ENCODE measurements at regions not wholly inside any gene's neighbourhood (a gene's known extent, or its start where the extent isn't known, plus 50 kb on each side); places are given as distances from the start of the nearest gene placed in this dataset.

GRCh38 chr16:13791095-13791494 lies 128.9 kb upstream of the ERCC4 start:
- H3K4me1 ChIP-seq (ENCODE audit: control insufficient read depth in 1 of 2, insufficient read depth in 2 of 2, low read depth in 1 of 2, low read length in 1 of 2), result no peaks in the 10 kb centered on the region
- no peak overlapping the region for H2AFZ ChIP-seq (ENCODE audit: low read depth)
- WGBS (ENCODE audit: low lambda C conversion rate), result 5% methylated on average over 4 of the region's 4 CpGs
- no peaks in the 10 kb centered on the region; the same call in 1 of the 2 replicates for H3K27me3 ChIP-seq (ENCODE audit: insufficient read depth)
- H3K27ac ChIP-seq (ENCODE audit: low read depth in 2 of 2, low read length in 1 of 2), result no peak overlapping the region
- H3K9me3 ChIP-seq, result no peaks in the 10 kb centered on the region
- TF ChIP-seq ELF1 (IDR thresholded peaks at IDR 0.05) (no peak), YY1 (IDR thresholded peaks at IDR 0.05; ENCODE audit: low read depth) (no peak), EP300 (IDR thresholded peaks at IDR 0.05; ENCODE audit: borderline replicate concordance in 1 of 2, low read depth in 1 of 2, low read length in 1 of 2) (no peak)
- no peaks in the 10 kb centered on the region for H3K9me2 ChIP-seq
- H4K20me1 ChIP-seq (ENCODE audit: insufficient read depth), result no peaks in the 10 kb centered on the region
- H3K4me2 ChIP-seq, result no peak overlapping the region
- DNase-seq, result no peak
- no peaks in the 10 kb centered on the region for H3K36me3 ChIP-seq (replicated peaks in 1 of 2; ENCODE audit: control insufficient read depth in 1 of 2, insufficient read depth in 2 of 2, low read length in 1 of 2)
- H3K9ac ChIP-seq, result no peak overlapping the region
- ChIA-PET POLR2A (no interaction called here), CTCF (no interaction called here)
- H3F3A ChIP-seq (replicated peaks; ENCODE audit: insufficient read depth), result no peaks in the 10 kb centered on the region
- no peak overlapping the region for H3K4me3 ChIP-seq (ENCODE audit: low read depth in 2 of 2, low read length in 1 of 2)
- H3K79me2 ChIP-seq (ENCODE audit: insufficient read depth), result no peaks in the 10 kb centered on the region

DNA sequence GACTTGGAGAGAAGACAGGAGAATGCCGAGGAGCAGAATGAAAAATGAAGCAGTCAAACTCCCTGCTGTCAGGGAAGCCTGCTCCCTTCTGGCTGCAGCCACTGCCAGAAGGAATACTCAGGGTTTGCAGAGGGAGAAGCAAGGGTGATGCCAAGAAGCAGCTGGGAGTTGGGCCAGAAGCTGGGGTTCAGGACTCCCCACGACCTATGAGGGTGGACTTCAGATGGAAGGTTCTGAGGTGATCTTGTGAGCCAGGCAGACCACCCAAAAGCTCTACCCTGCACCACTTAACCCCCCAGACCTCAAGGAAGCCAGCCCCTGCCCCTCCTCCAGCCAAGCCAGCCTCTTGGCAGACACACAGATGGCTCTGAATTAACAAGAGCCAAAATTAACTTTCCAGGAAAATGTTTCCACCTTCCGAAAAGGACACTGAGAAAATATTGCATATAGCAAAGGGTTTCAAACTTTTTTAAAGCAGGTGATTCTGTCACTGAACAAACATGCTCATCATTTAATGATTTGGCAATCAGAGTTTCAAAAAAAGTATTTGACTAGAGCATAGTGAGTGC lies 126.0 kb upstream of the ERCC4 start:
- Histone ChIP-seq H3K79me2 (ENCODE audit: insufficient read depth) (no peaks in the 10 kb centered on the region), H3K36me3 (replicated peaks in 1 of 2; ENCODE audit: control insufficient read depth in 1 of 2, insufficient read depth in 2 of 2, low read length in 1 of 2) (no peaks in the 10 kb centered on the region), H3K9me3 (no peaks in the 10 kb centered on the region), H3K27ac (ENCODE audit: low read depth in 2 of 2, low read length in 1 of 2) (no peak overlapping the region), H3K4me1 (ENCODE audit: control insufficient read depth in 1 of 2, insufficient read depth in 2 of 2, low read depth in 1 of 2, low read length in 1 of 2) (no peaks in the 10 kb centered on the region), H3F3A (replicated peaks; ENCODE audit: insufficient read depth) (no peaks in the 10 kb centered on the region), H3K9ac (no peak overlapping the region), H3K27me3 (ENCODE audit: insufficient read depth) (no peaks in the 10 kb centered on the region; the same call in 1 of the 2 replicates), H2AFZ (ENCODE audit: low read depth) (no peak overlapping the region), H4K20me1 (ENCODE audit: insufficient read depth) (no peaks in the 10 kb centered on the region), H3K4me3 (ENCODE audit: low read depth in 2 of 2, low read length in 1 of 2) (no peak overlapping the region), H3K4me2 (no peak overlapping the region), H3K9me2 (no peaks in the 10 kb centered on the region)
- no peak for DNase-seq
- 7% methylated on average over 3 of the region's 3 CpGs for WGBS (ENCODE audit: low lambda C conversion rate)
- TF ChIP-seq TAF1 (IDR thresholded peaks at IDR 0.05; ENCODE audit: borderline replicate concordance, low read depth, low read length), result no peak
- TF ChIP-seq CTCF (IDR thresholded peaks at IDR 0.05), result no peak
- no peak for TF ChIP-seq GABPA (IDR thresholded peaks at IDR 0.05; ENCODE audit: low read depth)
- TF ChIP-seq ELF1 (IDR thresholded peaks at IDR 0.05), result no peak
- TF ChIP-seq FOXM1 (IDR thresholded peaks at IDR 0.05; ENCODE audit: low read depth), result no peak
- no peak for TF ChIP-seq MEF2A (IDR thresholded peaks at IDR 0.05; ENCODE audit: borderline replicate concordance, low read depth)
- TF ChIP-seq, protein P1, sequence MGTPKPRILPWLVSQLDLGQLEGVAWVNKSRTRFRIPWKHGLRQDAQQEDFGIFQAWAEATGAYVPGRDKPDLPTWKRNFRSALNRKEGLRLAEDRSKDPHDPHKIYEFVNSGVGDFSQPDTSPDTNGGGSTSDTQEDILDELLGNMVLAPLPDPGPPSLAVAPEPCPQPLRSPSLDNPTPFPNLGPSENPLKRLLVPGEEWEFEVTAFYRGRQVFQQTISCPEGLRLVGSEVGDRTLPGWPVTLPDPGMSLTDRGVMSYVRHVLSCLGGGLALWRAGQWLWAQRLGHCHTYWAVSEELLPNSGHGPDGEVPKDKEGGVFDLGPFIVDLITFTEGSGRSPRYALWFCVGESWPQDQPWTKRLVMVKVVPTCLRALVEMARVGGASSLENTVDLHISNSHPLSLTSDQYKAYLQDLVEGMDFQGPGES (IDR thresholded peaks at IDR 0.05; ENCODE audit: low read depth, low read length), result no peak
- TF ChIP-seq SIN3A (IDR thresholded peaks at IDR 0.05; ENCODE audit: borderline replicate concordance, low read depth, low read length), result no peak
- no peak for TF ChIP-seq MXI1 (IDR thresholded peaks at IDR 0.05; ENCODE audit: low read depth, low read length)
- TF ChIP-seq, protein P2, sequence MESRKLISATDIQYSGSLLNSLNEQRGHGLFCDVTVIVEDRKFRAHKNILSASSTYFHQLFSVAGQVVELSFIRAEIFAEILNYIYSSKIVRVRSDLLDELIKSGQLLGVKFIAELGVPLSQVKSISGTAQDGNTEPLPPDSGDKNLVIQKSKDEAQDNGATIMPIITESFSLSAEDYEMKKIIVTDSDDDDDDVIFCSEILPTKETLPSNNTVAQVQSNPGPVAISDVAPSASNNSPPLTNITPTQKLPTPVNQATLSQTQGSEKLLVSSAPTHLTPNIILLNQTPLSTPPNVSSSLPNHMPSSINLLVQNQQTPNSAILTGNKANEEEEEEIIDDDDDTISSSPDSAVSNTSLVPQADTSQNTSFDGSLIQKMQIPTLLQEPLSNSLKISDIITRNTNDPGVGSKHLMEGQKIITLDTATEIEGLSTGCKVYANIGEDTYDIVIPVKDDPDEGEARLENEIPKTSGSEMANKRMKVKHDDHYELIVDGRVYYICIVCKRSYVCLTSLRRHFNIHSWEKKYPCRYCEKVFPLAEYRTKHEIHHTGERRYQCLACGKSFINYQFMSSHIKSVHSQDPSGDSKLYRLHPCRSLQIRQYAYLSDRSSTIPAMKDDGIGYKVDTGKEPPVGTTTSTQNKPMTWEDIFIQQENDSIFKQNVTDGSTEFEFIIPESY (IDR thresholded peaks at IDR 0.05; ENCODE audit: borderline replicate concordance, low read depth), result no peak
- TF ChIP-seq RAD21 (IDR thresholded peaks at IDR 0.05; ENCODE audit: low read length), result no peak
- TF ChIP-seq RXRA (IDR thresholded peaks at IDR 0.05; ENCODE audit: borderline replicate concordance, low read depth), result no peak
- TF ChIP-seq POLR2AphosphoS5 (IDR thresholded peaks at IDR 0.05; ENCODE audit: low read depth, low read length), result no peak
- no peak for TF ChIP-seq FOXJ3 (CRISPR knock-in tag; IDR thresholded peaks at IDR 0.05)
- no peak for TF ChIP-seq TEAD4 (IDR thresholded peaks at IDR 0.05; ENCODE audit: borderline replicate concordance, insufficient read depth)
- no peak for TF ChIP-seq RCOR1 (IDR thresholded peaks at IDR 0.05; ENCODE audit: low read length)
- TF ChIP-seq, protein P3, sequence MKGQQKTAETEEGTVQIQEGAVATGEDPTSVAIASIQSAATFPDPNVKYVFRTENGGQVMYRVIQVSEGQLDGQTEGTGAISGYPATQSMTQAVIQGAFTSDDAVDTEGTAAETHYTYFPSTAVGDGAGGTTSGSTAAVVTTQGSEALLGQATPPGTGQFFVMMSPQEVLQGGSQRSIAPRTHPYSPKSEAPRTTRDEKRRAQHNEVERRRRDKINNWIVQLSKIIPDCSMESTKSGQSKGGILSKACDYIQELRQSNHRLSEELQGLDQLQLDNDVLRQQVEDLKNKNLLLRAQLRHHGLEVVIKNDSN (IDR thresholded peaks at IDR 0.05; ENCODE audit: borderline replicate concordance, low read depth), result no peak
- TF ChIP-seq NRF1 (IDR thresholded peaks at IDR 0.05; ENCODE audit: low read depth, low read length), result no peak
- TF ChIP-seq, protein P4, sequence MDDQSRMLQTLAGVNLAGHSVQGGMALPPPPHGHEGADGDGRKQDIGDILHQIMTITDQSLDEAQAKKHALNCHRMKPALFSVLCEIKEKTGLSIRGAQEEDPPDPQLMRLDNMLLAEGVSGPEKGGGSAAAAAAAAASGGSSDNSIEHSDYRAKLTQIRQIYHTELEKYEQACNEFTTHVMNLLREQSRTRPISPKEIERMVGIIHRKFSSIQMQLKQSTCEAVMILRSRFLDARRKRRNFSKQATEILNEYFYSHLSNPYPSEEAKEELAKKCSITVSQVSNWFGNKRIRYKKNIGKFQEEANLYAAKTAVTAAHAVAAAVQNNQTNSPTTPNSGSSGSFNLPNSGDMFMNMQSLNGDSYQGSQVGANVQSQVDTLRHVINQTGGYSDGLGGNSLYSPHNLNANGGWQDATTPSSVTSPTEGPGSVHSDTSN (IDR thresholded peaks at IDR 0.05), result no peak
- TF ChIP-seq SMC3 (IDR thresholded peaks at IDR 0.05; ENCODE audit: low read depth, low read length), result no peak
- POLR2A ChIA-PET, result no interaction called here
- CTCF ChIA-PET, result no interaction called here

All from SK-N-SH (cell line).